Lower leg skin (tissue), 4 donors: ENCODE measurements at regions not wholly inside any gene's neighbourhood (a gene's known extent, or its start where the extent isn't known, plus 50 kb on each side); places are given as distances from the start of the nearest gene placed in this dataset.

Source experiments
- DNase-seq, 2 donors: peaks; one replicate each; pipeline ENCODE4 v3.0.0-alpha.2; 2019; ENCODE audit warnings: low spot score in 2 of 2
- H3K4me3 ChIP-seq: fragments of 200-600 bp; sonication (generic); 2 replicates; pipeline ENCODE4 v1.5.1; 2017; ENCODE audit warnings: mild to moderate bottlenecking, low read depth; ENCODE audit not compliant: poor library complexity, severe bottlenecking
- CTCF ChIP-seq, 3 donors: fragments of 450-650 bp; IDR thresholded peaks; one replicate each; pipeline ENCODE4 v1.5.1; 2016; ENCODE audit warnings: antibody characterized with exemption in 3 of 3, mild to moderate bottlenecking in 3 of 3, moderate library complexity in 2 of 3
- POLR2A ChIP-seq, 2 donors: fragments of 450-650 bp; IDR thresholded peaks; one replicate each; pipeline ENCODE4 v1.6.1; 2016 to 2017; ENCODE audit warnings: antibody characterized with exemption in 2 of 2, mild to moderate bottlenecking in 1 of 2, moderate library complexity in 1 of 2
- WGBS, 2 donors: methylation state at CpG; one replicate each; pipeline ENCODE4 v1.1.5; 2018; 5-methylcytosine and 5-hydroxymethylcytosine counted together
- intact Hi-C: fragments of 100-400 bp; cut with DNase I; formaldehyde crosslinking; loops from one replicate; pipeline ENCODE4 v1.15.0; 2023; ENCODE audit warnings: low total_unique reads

- intact Hi-C loops = no loop called here
- no peak for TF ChIP-seq CTCF (IDR thresholded peaks at IDR 0.05)
- TF ChIP-seq POLR2A (IDR thresholded peaks at IDR 0.05) = no peak
- no peak overlapping the region for H3K4me3 ChIP-seq
- peak; percentile 9 to 72 for DNase-seq
- WGBS, 2 donors = 82 to 83% methylated on average over 29 to 32 of the region's 32 CpGs
These were observed 1081.6 kb downstream of the BRD1 start for GRCh38 chr22:48745842-48746788.

GRCh38 chr22:48744967-48745841 lies 1082.5 kb downstream of the BRD1 start:
- WGBS, 2 donors = 91 to 92% methylated on average over 39 to 40 of the region's 40 CpGs
- DNase-seq = peak; percentile 5 to 62
- H3K4me3 ChIP-seq = no peak overlapping the region
- intact Hi-C loops = no loop called here
- TF ChIP-seq CTCF (IDR thresholded peaks at IDR 0.05) (no peak), POLR2A (IDR thresholded peaks at IDR 0.05) (no peak)

- DNase-seq = peak in 1 of 2 donors; percentile 66
- intact Hi-C loops = no loop called here
- TF ChIP-seq POLR2A (IDR thresholded peaks at IDR 0.05) = no peak
- TF ChIP-seq CTCF (IDR thresholded peaks at IDR 0.05) = no peak
- WGBS, 2 donors = 91 to 92% methylated on average over 10 to 11 of the region's 11 CpGs
- H3K4me3 ChIP-seq = no peak overlapping the region
These were observed 1083.4 kb downstream of the BRD1 start for GRCh38 chr22:48744283-48744641.

GRCh38 chr22:48743601-48744282 lies 1083.9 kb downstream of the BRD1 start:
- intact Hi-C loops = no loop called here
- 69 to 73% methylated on average over 32 of the region's 32 CpGs for WGBS, 2 donors
- DNase-seq = peak in 1 of 2 donors; percentile 74

More at GRCh38 chr22:48743601-48744282, 1083.9 kb downstream of the BRD1 start:
- H3K4me3 ChIP-seq = no peak overlapping the region
- TF ChIP-seq CTCF (IDR thresholded peaks at IDR 0.05) (no peak), POLR2A (IDR thresholded peaks at IDR 0.05) (no peak)
